K562 (cell line): ENCODE measurements at regions not wholly inside any gene's neighbourhood (a gene's known extent, or its start where the extent isn't known, plus 50 kb on each side); places are given as distances from the start of the nearest gene placed in this dataset.

Experiments used
- ARID4B ChIP-seq: sonication (generic); formaldehyde crosslinking; IDR thresholded peaks from 2 replicates; pipeline ENCODE4 v1.8.0; 2022; ENCODE audit warnings: mild to moderate bottlenecking, missing genetic modification reagents
- ATF1 ChIP-seq, 2 experiments: fragments of 450-650 bp in 1 of 2; IDR thresholded peaks; 2 replicates each; pipeline ENCODE4 v1.6.1; 2016; ENCODE audit warnings: missing compliant biosample characterization in 1 of 2, missing genetic modification characterization in 1 of 2
- BRD4 ChIP-seq: fragments of 200-600 bp; sonication (generic); IDR thresholded peaks from 2 replicates; pipeline ENCODE4 v1.6.1; 2017; ENCODE audit warnings: inconsistent platforms
- CBX2 ChIP-seq: fragments of 200-600 bp; sonication (generic); IDR thresholded peaks from one replicate; pipeline ENCODE4 v1.6.1; 2012; ENCODE audit warnings: mild to moderate bottlenecking, low read length, inconsistent platforms; ENCODE audit not compliant: insufficient read depth, poor library complexity, severe bottlenecking
- CREB3 ChIP-seq: fragments of 450-650 bp; conservative IDR thresholded peaks from 2 replicates; pipeline ENCODE4 v1.6.1; 2016; ENCODE audit warnings: missing genetic modification characterization, low read depth, mild to moderate bottlenecking, missing compliant biosample characterization, moderate library complexity
- EP300 ChIP-seq: IDR thresholded peaks from 2 replicates; pipeline ENCODE4 v1.6.1; 2012; ENCODE audit warnings: low read length, improper control_type of control experiment
- HMG20B ChIP-seq: fragments of 250-450 bp; sonication (Bioruptor Pico); IDR thresholded peaks from 2 replicates; pipeline ENCODE4 v1.5.0; 2021; ENCODE audit warnings: mild to moderate bottlenecking
- JUN ChIP-seq, 2 experiments: sonication (generic) in 1 of 2; formaldehyde crosslinking in 1 of 2; IDR thresholded peaks; 2 replicates each; pipeline versions ENCODE4 v1.6.1 to v1.8.0; 2012 to 2022; ENCODE audit warnings: borderline replicate concordance in 2 of 2, mild to moderate bottlenecking in 2 of 2, improper control_type of control experiment in 1 of 2, low read depth in 1 of 2, low read length in 1 of 2, missing genetic modification reagents in 1 of 2
- KDM1A ChIP-seq, 2 experiments: fragments of 450-650 bp; IDR thresholded peaks; 2 replicates each; pipeline ENCODE4 v1.6.1; 2016; ENCODE audit warnings: mild to moderate bottlenecking in 2 of 2
- MYC ChIP-seq, 2 experiments: fragments of 250-450 bp in 1 of 2; sonication (Bioruptor Pico) in 1 of 2; IDR thresholded peaks; 2 replicates each; pipeline versions ENCODE4 v1.5.1 to v1.6.1; 2012 to 2021; ENCODE audit warnings: low read depth in 2 of 2, borderline replicate concordance in 1 of 2, improper control_type of control experiment in 1 of 2, low read length in 1 of 2, mild to moderate bottlenecking in 1 of 2, moderate library complexity in 1 of 2
- PCBP1 ChIP-seq: fragments of 200-400 bp; formaldehyde crosslinking; IDR thresholded peaks from 2 replicates; pipeline ENCODE4 v1.6.1; 2018; ENCODE audit warnings: mild to moderate bottlenecking, low read depth, low read length; ENCODE audit not compliant: poor library complexity, severe bottlenecking
- TRIM28 ChIP-seq: fragments of 450-650 bp; IDR thresholded peaks from 2 replicates; pipeline ENCODE4 v1.6.1; 2017
- ZNF318 ChIP-seq, 2 experiments: fragments of 450-650 bp; IDR thresholded peaks; 2 replicates each; pipeline ENCODE4 v1.6.1; 2016; ENCODE audit warnings: mild to moderate bottlenecking in 2 of 2, borderline replicate concordance in 1 of 2, low read depth in 1 of 2, moderate library complexity in 1 of 2
- ZNF766 ChIP-seq: fragments of 200-800 bp; sonication (Bioruptor generic); conservative IDR thresholded peaks from 2 replicates; pipeline ENCODE4 v1.6.1; 2016; ENCODE audit warnings: missing genetic modification characterization, missing compliant biosample characterization

- TF ChIP-seq ZNF318 (IDR thresholded peaks at IDR 0.05; ENCODE audit: borderline replicate concordance in 1 of 2, low read depth in 1 of 2) (no peak), TRIM28 (no peak), MYC (IDR thresholded peaks at IDR 0.05; ENCODE audit: low read depth, low read length) (no peak), MYC (CRISPR knock-in tag; IDR thresholded peaks at IDR 0.05; ENCODE audit: borderline replicate concordance, low read depth) (no peak), ZNF766 (peak; percentile 69; the same call in 1 of the 2 replicates), CREB3 (tag) (no peak), EP300 (peak; percentile 8; the same call in 1 of the 2 replicates), ATF1 (CRISPR knock-in tag; IDR thresholded peaks at IDR 0.05) (no peak), ATF1 (tag; IDR thresholded peaks at IDR 0.05) (peak; percentile 65), CBX2 (no peak), JUN (IDR thresholded peaks at IDR 0.05; ENCODE audit: borderline replicate concordance, low read depth, low read length) (no peak), JUN (CRISPR knock-in tag; IDR thresholded peaks at IDR 0.05; ENCODE audit: borderline replicate concordance) (no peak), ARID4B (CRISPR knock-in tag) (no peak), KDM1A (IDR thresholded peaks at IDR 0.05) (peak; percentile 95 to 96), PCBP1 (no peak), BRD4 (no peak), HMG20B (CRISPR knock-in tag) (no peak)
Measured at GRCh38 chr11:45563810-45564209, 101.6 kb downstream of the CHST1 start (continued).
